ENCODE measurements at regions not wholly inside any gene's neighbourhood (a gene's known extent, or its start where the extent isn't known, plus 50 kb on each side); places are given as distances from the start of the nearest gene placed in this dataset.

- TF ChIP-seq CTCF (IDR thresholded peaks at IDR 0.05; ENCODE audit: borderline replicate concordance, extremely low read depth, low read length, poor library complexity, severe bottlenecking): no peak
- no peak for TF ChIP-seq EZH2 (IDR thresholded peaks at IDR 0.05; ENCODE audit: borderline replicate concordance, low read depth, low read length, severe bottlenecking)
These were observed 414.4 kb downstream of the OLFM4 start for GRCh38 chr13:53442979-53443378.
